MV-4-11 (cell line): ENCODE measurements at regions not wholly inside any gene's neighbourhood (a gene's known extent, or its start where the extent isn't known, plus 50 kb on each side); places are given as distances from the start of the nearest gene placed in this dataset.

Experiments
- DNase-seq: peaks from one replicate; lab custom pipeline; 2025; lab: John Stamatoyannopoulos, UW

DNA sequence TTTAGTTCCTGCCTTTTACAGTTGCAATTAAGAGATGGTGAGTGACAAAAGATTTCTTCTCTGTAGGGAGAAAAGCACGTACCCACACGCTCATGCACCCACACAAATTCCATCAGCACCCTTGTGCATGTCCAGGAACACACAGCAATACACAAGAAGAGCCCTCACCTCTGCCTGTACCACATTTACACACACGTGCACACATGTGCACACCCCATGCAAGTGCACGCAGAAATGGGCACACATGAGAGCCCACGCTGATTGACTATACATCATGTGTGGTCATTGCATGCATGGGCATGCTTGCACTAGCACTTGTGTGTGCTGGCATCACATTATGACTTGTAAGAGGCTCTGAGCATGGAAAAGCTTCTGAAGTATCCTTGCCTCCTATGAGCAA is 70.5 kb downstream of the SERPINA3 start:
- no peak for DNase-seq

DNA sequence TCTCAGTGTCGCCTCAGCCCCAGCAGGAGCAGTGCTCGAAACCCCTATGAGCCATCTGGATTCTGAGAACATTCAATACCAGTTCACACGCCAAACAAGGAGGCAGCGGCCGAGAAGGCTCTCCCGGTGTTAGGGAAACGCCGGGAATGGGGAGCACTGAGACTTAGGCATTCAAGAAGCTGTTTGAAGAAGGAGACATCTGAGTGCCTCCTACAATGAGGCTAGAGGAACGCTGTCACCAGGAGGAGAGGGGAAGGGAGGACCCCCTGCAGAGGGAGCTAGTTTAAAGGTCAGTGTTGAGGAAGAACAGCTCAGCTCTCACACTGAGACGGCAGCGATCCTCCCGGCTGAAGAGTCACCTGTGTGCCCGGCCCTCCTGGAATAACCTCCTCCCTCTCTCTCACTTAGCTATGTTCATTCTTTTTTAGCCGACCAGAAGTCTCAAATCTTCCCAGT is 69.9 kb downstream of the SERPINA3 start:
- DNase-seq: no peak

DNA sequence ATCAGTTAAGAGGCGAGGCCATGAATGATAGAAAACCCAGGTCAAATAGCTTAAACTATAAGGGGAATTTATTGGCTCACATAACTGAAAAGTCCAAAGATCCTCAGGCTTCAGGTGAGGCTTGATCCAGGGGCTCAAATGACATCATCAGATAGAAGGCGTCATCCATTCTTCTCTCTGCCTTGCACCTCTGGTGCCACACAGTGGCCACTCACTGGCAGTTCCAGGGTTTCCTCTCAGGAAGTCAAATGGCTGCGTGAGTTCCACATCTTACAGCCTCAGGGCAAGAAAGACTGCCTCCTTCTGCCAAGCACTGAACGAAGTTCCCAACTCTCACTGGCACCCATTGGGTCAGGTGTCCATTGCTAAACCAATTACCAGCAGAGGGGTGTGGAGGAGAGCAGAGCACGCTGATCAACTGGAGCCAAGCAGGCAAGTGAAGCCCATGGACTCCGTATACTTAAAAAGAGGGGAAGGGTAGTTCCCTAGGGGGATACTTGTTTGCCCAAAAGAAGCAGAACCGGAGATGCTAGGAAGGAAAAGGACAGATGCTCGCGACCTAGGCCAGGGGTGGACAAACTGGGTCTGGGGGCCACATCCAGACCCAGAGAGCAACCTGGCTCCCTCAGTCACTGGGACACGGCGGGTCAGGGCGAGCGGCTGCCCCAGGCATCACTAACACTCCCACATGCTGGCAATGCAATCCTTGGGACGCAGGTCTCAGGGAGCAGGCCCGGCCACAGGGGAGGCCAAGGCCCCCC is 69.3 kb downstream of the SERPINA3 start:
- DNase-seq: peak; percentile 53

DNA sequence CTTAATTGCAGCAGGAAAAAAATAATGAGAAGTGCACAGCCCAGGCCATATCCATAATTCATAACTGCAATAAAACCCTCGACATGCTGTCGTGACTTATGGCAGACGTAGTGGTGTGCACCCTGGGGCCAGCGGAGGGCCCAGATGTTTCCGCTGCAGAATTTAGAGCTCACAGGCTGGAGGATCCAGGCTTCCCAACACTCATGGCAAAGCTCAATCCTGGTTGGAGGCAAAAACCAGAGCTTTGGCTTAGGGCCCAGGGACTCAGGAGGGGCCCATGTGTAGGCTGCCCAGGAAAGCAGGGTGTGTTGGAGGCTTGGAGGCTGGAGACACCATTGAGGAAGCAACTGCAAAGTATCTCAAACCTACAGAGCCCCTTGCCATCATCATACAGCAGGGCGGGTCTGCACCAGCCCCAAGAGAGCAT is 68.7 kb downstream of the SERPINA3 start:
- no peak for DNase-seq

DNA sequence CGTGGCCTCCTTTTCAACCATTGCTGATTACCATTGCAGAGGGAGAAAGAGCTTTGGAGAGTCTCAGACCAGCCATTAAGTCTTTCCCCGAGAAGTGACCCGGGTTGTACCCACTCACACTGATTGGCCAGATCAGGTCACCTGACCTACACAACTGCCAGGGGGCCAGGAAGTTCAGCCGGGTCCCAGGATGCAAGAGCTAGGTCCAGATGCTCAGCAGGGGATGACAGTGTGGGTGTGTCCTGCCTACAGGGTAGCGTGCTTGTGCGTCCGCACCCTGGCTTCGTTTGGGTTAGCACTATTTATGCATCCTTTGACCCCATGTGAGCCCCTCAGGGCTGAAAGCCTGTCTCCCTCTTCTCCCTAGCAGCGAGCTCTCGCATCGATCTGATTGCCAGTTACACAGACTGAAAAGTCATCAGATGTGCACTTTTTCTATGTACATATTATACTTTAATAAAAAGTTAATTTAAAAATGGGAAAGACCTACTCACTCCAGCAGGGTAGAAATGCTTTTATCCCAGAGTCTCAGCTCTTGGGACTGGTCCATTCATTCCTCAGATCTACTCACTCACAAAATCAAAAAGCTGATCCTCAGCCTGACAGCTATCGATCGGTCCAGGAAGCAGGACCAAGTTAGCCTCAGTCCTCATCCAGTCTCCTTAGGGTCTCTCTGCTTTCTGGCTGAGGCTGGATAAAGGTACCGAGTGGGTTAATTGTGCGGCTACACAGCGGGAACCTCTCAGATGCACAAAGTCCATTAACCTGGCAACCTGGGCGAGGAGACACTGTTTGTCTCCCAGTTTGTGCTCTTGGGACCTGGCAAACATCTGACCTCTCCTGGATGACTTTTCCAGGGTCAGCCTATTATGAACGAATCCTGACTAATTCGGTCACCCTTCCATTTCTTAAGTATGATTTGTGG is 68.0 kb downstream of the SERPINA3 start:
- no peak for DNase-seq

DNA sequence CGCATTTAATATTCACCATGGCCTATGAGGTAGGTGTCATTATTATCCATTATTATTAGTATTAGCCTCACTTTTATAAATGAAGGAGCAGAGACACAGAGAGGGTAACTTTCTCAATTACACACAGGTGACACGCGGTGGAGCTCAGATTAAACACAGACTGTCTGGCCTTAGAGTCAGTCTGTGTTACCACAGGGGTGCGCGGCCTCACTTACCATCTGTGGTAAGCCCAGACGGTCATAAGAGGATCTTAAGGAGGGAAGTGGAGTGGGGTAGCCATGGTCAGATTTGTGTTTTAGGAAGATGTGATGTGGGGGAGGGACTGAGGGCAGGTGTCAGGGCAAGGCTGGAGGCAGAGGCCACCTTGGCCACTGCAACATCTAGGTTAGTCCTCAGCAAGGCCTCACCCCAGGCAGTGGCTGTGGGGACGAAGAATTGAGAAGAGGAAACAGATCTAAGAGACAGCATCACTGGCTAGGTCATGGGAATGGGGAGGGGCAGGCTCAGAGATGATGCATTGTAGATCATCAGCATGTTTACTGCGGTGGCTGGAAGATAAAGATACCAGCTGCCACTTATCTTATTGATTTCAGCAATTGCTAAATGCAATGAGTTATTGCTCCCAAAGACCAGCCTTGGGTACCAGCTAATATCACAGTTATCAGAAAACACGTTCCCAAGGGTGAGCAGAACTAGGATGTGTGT is 67.1 kb downstream of the SERPINA3 start:
- no peak for DNase-seq

DNA sequence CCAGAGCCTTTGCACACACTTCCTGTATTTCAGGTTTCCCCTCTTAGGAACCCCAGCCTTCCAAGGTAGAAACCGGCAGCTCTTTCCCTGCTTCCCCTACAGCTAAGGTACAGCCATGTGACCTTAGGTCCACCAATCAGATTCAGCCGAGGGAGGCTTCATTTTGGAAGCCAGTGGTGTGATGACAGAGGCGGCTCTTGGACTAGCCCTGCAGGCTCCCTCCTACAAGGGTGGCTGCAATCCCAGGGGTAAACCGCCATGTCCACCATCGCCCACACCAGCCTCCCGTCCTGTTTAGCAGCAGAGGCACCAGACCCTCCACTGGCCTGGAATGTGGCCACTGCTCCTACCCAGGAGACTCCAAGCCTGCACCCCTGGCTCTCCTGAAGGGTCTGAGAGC is 65.6 kb downstream of the SERPINA3 start:
- no peak for DNase-seq

DNA sequence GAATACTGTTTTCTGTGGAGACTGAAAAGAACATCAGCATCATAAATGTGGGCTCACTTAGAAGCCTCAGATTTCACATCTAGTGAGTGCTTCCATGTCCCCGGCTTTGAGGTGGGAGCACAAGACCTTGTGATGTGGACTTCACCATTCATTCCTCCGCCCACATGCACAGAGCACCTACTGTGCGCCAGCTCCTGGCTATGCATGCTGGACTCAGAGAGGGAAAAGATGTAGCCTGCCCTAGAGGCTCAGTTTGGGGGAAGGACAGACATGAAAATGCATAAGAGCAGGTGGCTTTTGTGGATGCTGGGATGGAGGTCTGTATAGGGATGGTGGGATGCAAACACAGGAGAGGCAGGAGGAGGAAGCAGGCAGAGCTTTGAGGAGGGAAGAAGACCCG is 65.0 kb downstream of the SERPINA3 start:
- no peak for DNase-seq

DNA sequence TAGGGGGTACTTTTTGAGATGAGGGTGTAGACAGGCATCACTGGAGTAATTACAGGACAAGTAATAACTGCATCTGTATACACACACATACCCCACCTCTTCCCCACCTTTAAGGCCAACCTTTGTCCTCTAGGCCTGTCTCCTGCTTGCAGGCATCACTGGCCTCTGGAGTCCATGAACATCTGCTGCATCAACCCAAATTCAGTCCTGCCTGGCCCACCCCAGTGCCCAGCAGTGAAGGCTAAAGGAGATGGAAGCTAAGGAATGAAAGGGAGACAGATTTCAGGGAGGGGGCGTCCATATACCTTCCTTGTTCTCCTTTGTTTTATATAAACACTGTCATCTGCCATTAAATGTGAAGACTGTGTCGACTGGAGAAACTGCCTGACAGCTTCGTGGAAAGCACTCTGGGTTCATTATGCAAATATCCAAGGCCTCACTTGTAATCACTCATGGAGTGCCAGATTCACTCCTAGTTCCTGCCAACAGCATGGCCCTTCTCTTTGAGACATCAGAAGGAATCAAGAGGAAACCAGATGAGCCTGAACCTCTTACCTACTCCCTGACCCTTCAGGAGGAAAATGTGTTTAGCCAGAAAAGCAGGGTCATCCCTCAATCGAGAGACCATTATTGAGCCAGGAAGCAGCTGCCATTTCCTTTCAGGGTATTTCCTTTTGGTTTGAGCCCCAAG is 64.4 kb downstream of the SERPINA3 start:
- DNase-seq: no peak

DNA sequence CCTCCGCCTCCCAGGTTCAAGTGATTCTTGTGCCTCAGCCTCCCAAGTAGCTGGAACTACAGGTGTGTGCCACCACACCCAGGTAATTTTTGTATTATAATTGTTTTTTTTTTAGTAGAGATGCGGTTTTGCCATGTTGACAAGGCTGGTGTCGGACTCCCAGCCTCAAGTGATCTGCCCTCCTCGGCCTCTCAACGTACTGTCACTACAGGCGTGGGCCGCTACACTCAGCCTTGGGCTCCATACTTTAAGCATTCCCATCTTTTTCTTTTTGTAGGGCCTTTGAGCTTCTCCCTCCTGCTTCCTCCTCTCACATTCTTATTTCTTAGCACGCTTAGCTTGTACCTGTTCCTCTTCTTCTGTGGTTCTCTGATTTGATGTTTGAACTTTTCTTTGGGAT is 62.8 kb downstream of the SERPINA3 start:
- DNase-seq: no peak

DNA sequence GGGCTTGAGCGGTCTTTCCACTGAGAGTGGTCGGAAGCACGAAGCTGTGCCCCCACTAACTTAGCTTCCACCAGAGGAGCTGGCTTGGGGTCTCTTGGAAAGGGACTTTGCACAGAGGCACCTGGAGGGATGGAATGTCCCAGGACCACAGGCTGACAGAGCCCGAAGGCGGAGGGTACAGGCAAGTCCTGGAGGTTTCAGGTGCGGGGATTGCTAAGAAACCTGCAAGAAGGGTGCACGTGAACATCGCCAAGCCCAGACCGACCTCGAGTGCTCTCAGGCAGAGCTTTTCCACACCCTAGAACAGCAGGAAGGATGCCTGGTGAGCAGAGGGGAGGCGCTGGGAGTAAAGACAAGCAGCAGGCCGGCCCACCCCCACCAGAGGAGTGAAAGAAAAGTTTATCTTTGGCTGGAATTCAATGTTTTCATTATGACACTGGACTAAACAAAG is 61.6 kb downstream of the SERPINA3 start:
- DNase-seq: no peak
